Kidney (tissue), 13 donors: ENCODE measurements at regions not wholly inside any gene's neighbourhood (a gene's known extent, or its start where the extent isn't known, plus 50 kb on each side); places are given as distances from the start of the nearest gene placed in this dataset.

ENCODE experiments used
- DNase-seq, 5 donors: peaks; one replicate each; pipeline ENCODE4 v3.0.0-alpha.2; 2013 to 2020
- FAIRE-seq: peaks from 2 replicates; lab custom pipeline; 2012; peaks lifted over from hg19 to GRCh38; lab: Jason Lieb, UNC
- H3K27ac ChIP-seq, 2 donors: one replicate each; pipeline ENCODE4 v1.7.0; 2013; ENCODE audit warnings: low read depth in 2 of 2, low read length in 2 of 2, inconsistent platforms in 1 of 2
- H3K27me3 ChIP-seq: one replicate; pipeline ENCODE4 v1.7.1; 2013; ENCODE audit warnings: low read length, inconsistent platforms; ENCODE audit not compliant: control insufficient read depth, insufficient read depth
- H3K36me3 ChIP-seq, 3 donors: one replicate each; pipeline versions ENCODE4 v1.7.0 to v1.7.1; 2013; ENCODE audit warnings: low read length in 3 of 3, control low read depth in 1 of 3, inconsistent platforms in 1 of 3; ENCODE audit not compliant: insufficient read depth in 3 of 3, control insufficient read depth in 2 of 3
- H3K4me1 ChIP-seq, 3 donors: one replicate each; pipeline versions ENCODE4 v1.7.0 to v1.7.1; 2013; ENCODE audit warnings: low read length in 3 of 3, inconsistent platforms in 1 of 3, low read depth in 1 of 3; ENCODE audit not compliant: control insufficient read depth in 2 of 3, insufficient read depth in 2 of 3
- H3K4me3 ChIP-seq, 3 donors: one replicate each; pipeline versions ENCODE4 v1.7.0 to v1.8.1; 2013; ENCODE audit warnings: low read length in 3 of 3, control low read depth in 1 of 3, inconsistent platforms in 1 of 3
- H3K9ac ChIP-seq, 3 donors: one replicate each; pipeline versions ENCODE4 v1.7.0 to v1.7.1; 2013; ENCODE audit warnings: low read length in 3 of 3, control low read depth in 1 of 3, inconsistent platforms in 1 of 3
- H3K9me3 ChIP-seq, 3 donors: one replicate each; pipeline versions ENCODE4 v1.7.0 to v1.7.1; 2013; ENCODE audit warnings: low read length in 3 of 3, control low read depth in 1 of 3, inconsistent platforms in 1 of 3; ENCODE audit not compliant: control insufficient read depth in 2 of 3, insufficient read depth in 1 of 3
- intact Hi-C: fragments of 100-400 bp; cut with DNase I; formaldehyde crosslinking; loops from one replicate; pipeline ENCODE4 v1.11.1; 2022
- TF ChIP-seq, protein P1 (sequence below): IDR thresholded peaks from 3 replicates; pipeline ENCODE4 v1.5.1; 2012; ENCODE audit warnings: mild to moderate bottlenecking, moderate library complexity, borderline replicate concordance; ENCODE audit not compliant: insufficient read depth; ENCODE audit errors: extremely low read depth
- donor health status: control.
- donor health status: control.
- donor health status: control.
- donor health status: control.
- donor health status: control.
- donor health status: DM: yes; HTN: yes; CAD: no.
- donor health status: Normal renal cell carcinoma (clear cell type).

DNA sequence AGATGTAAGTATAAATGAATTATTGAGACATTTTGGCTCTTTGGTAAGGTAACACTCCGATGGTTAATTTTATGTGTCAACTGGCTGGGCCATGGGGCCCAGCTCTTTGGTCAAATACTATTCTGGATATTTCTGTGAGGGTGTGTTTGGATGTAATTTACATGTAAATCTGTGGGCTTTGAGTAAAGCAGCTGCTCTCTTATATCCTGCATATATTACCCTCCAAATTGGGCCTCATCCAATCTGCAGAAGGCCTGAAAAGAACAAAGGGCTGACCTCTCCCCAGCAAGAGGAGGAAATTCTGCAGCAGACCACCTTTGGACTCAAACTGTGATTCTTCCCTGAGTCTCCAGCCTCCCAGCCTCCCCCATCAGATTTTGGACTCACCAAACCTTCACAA, 464.1 kb downstream of the PLCL1 start:
- intact Hi-C loops, result no loop called here
- Histone ChIP-seq H3K36me3 (no peaks in the 10 kb centered on the region), H3K9ac (no peak overlapping the region), H3K4me3 (no peak overlapping the region), H3K27ac (no peak overlapping the region), H3K9me3 (no peaks in the 10 kb centered on the region), H3K4me1 (peaks cover 0 to 4% (median 0%) of the 10 kb centered on the region in 3 donors), H3K27me3 (no peaks in the 10 kb centered on the region)
- DNase-seq, result peak in 1 of 5 donors; percentile 40
- no peak for FAIRE-seq
- TF ChIP-seq, protein P1, sequence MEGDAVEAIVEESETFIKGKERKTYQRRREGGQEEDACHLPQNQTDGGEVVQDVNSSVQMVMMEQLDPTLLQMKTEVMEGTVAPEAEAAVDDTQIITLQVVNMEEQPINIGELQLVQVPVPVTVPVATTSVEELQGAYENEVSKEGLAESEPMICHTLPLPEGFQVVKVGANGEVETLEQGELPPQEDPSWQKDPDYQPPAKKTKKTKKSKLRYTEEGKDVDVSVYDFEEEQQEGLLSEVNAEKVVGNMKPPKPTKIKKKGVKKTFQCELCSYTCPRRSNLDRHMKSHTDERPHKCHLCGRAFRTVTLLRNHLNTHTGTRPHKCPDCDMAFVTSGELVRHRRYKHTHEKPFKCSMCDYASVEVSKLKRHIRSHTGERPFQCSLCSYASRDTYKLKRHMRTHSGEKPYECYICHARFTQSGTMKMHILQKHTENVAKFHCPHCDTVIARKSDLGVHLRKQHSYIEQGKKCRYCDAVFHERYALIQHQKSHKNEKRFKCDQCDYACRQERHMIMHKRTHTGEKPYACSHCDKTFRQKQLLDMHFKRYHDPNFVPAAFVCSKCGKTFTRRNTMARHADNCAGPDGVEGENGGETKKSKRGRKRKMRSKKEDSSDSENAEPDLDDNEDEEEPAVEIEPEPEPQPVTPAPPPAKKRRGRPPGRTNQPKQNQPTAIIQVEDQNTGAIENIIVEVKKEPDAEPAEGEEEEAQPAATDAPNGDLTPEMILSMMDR, result no peak

DNA sequence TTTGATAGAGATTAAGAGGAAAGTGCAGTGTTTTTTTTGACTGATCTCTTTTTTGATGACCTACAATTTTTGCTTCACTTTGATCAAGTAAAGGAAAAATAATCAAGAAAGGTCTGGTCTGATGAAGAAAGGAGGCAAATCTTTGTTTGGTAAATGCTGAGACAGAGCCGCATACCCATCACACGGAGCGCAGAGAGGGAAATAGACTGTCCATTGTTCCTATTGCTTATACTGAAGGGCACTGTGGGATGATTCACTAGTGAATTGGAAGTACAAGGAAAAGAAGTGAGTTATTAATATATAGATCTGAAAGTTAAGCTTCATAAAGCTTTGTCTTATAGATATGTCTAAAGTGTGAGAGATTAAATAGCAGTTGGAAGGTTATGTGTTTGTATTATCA, 455.1 kb downstream of the PLCL1 start:
- H3K27ac ChIP-seq, result no peak overlapping the region
- H3K9me3 ChIP-seq, result no peaks in the 10 kb centered on the region
- H3K4me1 ChIP-seq, result no peaks in the 10 kb centered on the region
- intact Hi-C loops, result no loop called here
- FAIRE-seq (no peak), DNase-seq (no peak)
- no peak overlapping the region for H3K4me3 ChIP-seq
- no peaks in the 10 kb centered on the region for H3K36me3 ChIP-seq
- TF ChIP-seq, protein P1, result no peak
- H3K9ac ChIP-seq, result no peak overlapping the region
- H3K27me3 ChIP-seq, result no peaks in the 10 kb centered on the region

DNA sequence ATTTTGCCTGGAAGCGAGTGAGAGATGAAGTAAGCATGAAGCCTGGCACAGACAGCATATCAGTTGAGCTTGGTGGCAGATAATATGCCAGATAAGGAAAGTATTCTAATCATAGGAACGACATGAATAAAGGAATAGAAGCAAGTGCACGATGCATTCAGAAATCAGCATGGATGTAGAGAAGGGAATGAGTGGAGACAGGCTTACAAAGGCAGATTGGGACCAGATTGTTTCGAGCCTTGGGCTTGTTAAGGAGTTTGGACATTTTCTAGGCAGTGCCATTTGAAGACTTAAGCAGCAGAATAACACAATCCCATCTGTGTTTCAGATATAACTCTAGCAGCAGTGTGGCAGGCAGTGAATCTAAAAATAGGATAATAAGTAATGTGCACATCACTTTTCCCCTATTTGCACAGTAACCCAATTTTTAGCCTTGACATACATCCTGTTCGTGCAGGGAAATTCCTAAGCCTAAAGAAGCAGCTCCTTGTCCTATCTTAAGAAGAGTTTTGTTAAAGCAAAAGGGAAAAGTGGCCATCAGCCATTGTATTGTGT, 450.2 kb downstream of the PLCL1 start:
- TF ChIP-seq, protein P1, result no peak
- Histone ChIP-seq H3K4me3 (no peak overlapping the region), H3K9ac (no peak overlapping the region), H3K27me3 (no peaks in the 10 kb centered on the region), H3K9me3 (no peaks in the 10 kb centered on the region), H3K4me1 (no peaks in the 10 kb centered on the region), H3K27ac (no peak overlapping the region), H3K36me3 (no peaks in the 10 kb centered on the region)
- intact Hi-C loops, result no loop called here
- DNase-seq (no peak), FAIRE-seq (no peak)

DNA sequence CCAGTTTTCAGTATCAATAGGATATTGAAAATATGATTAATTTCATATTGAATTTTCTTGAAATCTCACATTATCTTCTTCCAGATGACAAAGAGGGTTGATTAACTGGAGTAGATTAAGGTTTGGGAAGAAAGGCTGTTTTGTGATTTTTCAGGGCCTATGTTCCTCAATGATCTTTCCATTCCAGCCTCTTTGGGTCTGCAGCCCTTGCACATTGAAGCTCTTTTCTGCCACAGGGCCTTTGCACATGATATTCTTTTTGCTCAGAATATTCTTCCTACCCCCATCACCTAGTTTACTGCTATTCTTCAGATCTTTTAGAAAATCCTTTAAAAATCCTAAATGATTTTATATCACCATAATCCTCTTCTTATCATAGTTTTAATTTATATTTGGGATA, 449.6 kb downstream of the PLCL1 start:
- no peaks in the 10 kb centered on the region for H3K9me3 ChIP-seq
- H3K4me1 ChIP-seq, result no peaks in the 10 kb centered on the region
- no peaks in the 10 kb centered on the region for H3K36me3 ChIP-seq
- no peaks in the 10 kb centered on the region for H3K27me3 ChIP-seq
- intact Hi-C loops, result no loop called here
- no peak overlapping the region for H3K9ac ChIP-seq
- TF ChIP-seq, protein P1, result no peak
- no peak overlapping the region for H3K27ac ChIP-seq
- DNase-seq, result no peak
- H3K4me3 ChIP-seq, result no peak overlapping the region
- FAIRE-seq, result no peak
